ENCODE measurements at regions not wholly inside any gene's neighbourhood (a gene's known extent, or its start where the extent isn't known, plus 50 kb on each side); places are given as distances from the start of the nearest gene placed in this dataset.

- TF ChIP-seq CTCF (IDR thresholded peaks at IDR 0.05) (no peak), ZFX (IDR thresholded peaks at IDR 0.05; ENCODE audit: borderline replicate concordance) (no peak)
Observed at GRCh38 chr18:45250479-45250878, 364.8 kb upstream of the SLC14A2 start.

All from 22Rv1 (cell line).